Esophagus muscularis mucosa (tissue), 4 donors: ENCODE measurements at regions not wholly inside any gene's neighbourhood (a gene's known extent, or its start where the extent isn't known, plus 50 kb on each side); places are given as distances from the start of the nearest gene placed in this dataset.

Experiments used
- EP300 ChIP-seq: sonication (generic); formaldehyde crosslinking; IDR thresholded peaks from one replicate; pipeline ENCODE4 v1.6.1; 2017; ENCODE audit warnings: antibody characterized with exemption
- POLR2A ChIP-seq: fragments of 450-650 bp; IDR thresholded peaks from one replicate; pipeline ENCODE4 v1.6.1; 2017; ENCODE audit warnings: antibody characterized with exemption, moderate library complexity, mild to moderate bottlenecking, low read depth
- POLR2AphosphoS5 ChIP-seq, 2 donors: sonication (generic); formaldehyde crosslinking; IDR thresholded peaks; one replicate each; pipeline ENCODE4 v1.6.1; 2017; ENCODE audit warnings: antibody characterized with exemption in 2 of 2
- TF ChIP-seq, protein P1 (sequence below), 3 experiments: fragments of 200-600 bp in 2 of 3; fragments of 450-650 bp in 1 of 3; sonication (generic) in 2 of 3; IDR thresholded peaks; one replicate each; pipeline ENCODE4 v1.5.1; 2017 to 2019; ENCODE audit warnings: antibody characterized with exemption in 3 of 3, mild to moderate bottlenecking in 2 of 3, moderate library complexity in 1 of 3

DNA sequence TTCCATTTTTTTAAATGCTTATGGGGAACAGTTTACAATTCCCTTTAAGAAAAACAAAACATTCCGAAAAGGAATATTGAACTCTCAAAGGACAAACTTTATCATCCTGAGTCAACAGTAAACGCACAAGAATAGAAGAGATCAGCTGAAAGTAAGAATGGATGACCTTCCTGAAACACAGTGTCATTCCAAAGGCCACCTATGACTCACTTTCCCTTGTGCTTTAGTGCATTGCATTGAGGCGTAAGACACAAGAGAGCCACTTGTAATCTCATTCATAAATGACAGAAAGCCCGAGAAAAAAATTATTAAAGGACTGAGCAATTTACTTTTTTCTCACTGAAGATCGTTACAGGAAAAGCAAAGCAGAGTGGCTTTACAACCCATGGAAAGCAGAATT lies 1062.4 kb upstream of the DIAPH2 start:
- TF ChIP-seq, protein P1, sequence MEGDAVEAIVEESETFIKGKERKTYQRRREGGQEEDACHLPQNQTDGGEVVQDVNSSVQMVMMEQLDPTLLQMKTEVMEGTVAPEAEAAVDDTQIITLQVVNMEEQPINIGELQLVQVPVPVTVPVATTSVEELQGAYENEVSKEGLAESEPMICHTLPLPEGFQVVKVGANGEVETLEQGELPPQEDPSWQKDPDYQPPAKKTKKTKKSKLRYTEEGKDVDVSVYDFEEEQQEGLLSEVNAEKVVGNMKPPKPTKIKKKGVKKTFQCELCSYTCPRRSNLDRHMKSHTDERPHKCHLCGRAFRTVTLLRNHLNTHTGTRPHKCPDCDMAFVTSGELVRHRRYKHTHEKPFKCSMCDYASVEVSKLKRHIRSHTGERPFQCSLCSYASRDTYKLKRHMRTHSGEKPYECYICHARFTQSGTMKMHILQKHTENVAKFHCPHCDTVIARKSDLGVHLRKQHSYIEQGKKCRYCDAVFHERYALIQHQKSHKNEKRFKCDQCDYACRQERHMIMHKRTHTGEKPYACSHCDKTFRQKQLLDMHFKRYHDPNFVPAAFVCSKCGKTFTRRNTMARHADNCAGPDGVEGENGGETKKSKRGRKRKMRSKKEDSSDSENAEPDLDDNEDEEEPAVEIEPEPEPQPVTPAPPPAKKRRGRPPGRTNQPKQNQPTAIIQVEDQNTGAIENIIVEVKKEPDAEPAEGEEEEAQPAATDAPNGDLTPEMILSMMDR (IDR thresholded peaks at IDR 0.05), result no peak
- TF ChIP-seq POLR2AphosphoS5 (IDR thresholded peaks at IDR 0.05), result no peak
- TF ChIP-seq POLR2A, result no peak
- no peak for TF ChIP-seq EP300
